Left kidney (tissue), 1 donor: ENCODE measurements at regions not wholly inside any gene's neighbourhood (a gene's known extent, or its start where the extent isn't known, plus 50 kb on each side); places are given as distances from the start of the nearest gene placed in this dataset.
"Not testable (repeated sequence)": the region's sequence is repeated elsewhere in the genome, so short reads cannot be mapped to it uniquely, and the experiment has no call there.

Experiments used
- DNase-seq: peaks from one replicate; pipeline ENCODE4 v3.0.0-alpha.2; 2013

GRCh38 chr4:22630161-22630975 lies 62.4 kb upstream of the GBA3 start:
- DNase-seq = not testable (repeated sequence)

DNA sequence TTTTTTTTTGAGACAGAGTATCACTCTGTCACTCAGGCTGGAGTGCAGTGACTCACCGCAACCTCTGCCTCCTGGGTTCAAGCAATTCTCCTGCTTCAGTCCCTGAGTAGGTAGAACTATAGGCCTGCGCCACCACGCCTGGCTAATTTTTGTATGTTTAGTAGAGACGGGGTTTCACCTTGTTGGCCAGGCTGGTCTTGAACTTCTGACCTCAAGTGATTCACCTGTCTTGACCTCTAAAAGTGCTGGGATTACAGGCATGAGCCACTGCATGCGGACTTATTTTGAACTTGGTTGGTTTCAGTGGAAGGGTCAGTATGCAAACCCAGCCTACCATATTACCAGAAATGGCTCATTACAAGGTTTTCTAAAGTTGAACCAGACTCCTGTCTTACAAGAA lies 61.6 kb upstream of the GBA3 start:
- DNase-seq = not testable (repeated sequence)

GRCh38 chr4:22634541-22635181 lies 58.1 kb upstream of the GBA3 start:
- no peak for DNase-seq

DNA sequence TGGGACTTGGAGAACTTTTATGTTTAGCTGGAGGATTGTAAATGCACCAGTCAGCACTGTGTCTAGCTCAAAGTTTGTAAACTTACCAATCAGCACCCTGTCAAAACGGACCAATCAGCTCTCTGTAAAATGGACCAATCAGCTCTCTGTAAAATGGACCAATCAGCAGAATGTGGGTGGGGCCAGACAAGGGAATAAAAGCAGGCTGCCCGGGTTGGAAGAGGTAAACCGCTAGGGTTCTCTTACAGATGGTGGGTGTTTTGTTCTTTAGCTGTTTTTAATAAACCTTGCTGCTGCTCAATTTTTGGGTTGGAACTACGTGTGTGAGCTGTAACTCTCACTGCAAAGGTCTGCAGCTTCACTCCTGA lies 57.6 kb upstream of the GBA3 start:
- DNase-seq = not testable (repeated sequence)

DNA sequence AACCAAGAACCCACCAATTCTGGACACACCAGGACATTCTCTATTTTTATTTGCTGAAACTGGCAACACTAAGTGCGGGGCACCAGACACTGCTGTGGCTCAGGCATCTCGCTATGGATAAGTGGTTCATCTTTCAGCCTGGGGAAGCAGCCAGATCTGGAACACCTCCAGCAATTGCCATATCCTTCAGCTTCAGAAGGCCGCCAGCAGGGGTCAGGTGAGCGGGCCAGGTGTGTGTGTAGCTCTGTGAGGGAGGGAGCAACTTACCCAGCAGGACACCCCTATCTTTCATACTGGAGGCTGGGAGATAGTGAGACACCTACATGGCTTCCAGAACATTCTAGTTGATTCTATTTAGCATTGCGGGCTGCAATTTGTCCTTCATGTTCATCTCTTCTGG lies 57.0 kb upstream of the GBA3 start:
- DNase-seq = no peak

DNA sequence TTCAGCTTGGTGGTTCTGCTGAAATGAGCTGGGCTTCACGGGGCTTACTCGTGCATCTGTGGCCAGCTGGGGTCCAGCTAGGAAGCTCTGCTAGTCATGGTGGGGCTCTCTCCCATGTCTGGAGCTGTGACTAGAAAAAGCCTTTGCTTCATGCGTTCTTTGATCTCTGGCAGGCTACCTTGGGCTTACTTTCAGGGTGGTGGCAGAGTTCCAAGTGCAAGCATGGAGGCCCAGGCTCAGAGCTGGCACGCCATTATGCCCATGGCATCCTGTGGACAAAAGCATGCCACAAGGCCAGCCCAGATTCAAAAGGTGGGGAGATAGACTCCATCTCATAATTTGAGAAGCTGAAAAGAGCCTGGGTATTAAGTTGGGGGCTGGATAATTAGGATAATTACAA lies 55.4 kb upstream of the GBA3 start:
- DNase-seq = no peak
